HG03159 (cell line): ENCODE measurements at regions not wholly inside any gene's neighbourhood (a gene's known extent, or its start where the extent isn't known, plus 50 kb on each side); places are given as distances from the start of the nearest gene placed in this dataset.

Source experiments
- ATAC-seq: cut with Tn5 transposase; IDR thresholded peaks from one replicate; pipeline ENCODE4 v1.9.1; 2021; ENCODE audit warnings: mild to moderate bottlenecking, moderate library complexity; ENCODE audit not compliant: unreplicated experiment

DNA sequence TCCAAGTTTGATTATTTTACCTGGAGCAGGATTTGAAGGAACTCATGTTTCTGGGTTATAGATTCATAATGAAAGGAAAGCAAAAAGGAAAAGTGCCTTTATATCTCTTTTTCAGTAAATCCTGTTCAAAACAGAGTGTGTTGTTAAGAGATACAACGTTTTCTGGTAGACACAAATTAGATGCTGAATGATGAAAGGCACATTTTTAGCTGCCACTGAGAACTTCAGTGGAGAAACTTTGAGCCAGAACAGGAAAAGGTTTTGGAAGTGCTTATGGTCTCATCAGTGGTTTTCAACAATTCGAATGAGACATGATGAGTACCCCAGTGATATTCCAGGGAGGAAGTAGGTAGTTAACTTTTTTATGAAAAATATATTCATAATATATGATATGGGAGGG, 338.0 kb upstream of the C1orf87 start:
- no peak for ATAC-seq

DNA sequence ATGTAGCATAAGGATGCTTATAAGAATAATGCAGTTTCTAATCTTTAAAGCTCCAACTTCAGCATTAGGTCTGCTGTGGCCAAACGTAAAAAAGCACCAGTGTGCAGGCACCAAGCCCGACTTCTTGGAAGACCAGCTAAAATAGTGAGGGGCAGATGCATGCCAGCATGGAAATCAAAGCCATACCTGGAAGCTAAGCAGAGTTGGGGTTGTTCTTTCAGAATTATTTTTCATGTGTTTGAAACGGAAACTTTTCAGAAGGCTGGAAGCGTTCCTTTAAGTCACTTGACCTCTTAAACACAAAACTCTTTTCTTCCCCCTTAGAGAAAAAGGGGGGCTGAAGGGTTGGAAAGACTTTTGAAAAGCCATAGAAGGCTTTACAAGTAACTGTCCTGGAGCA, 329.2 kb upstream of the C1orf87 start:
- no peak for ATAC-seq

DNA sequence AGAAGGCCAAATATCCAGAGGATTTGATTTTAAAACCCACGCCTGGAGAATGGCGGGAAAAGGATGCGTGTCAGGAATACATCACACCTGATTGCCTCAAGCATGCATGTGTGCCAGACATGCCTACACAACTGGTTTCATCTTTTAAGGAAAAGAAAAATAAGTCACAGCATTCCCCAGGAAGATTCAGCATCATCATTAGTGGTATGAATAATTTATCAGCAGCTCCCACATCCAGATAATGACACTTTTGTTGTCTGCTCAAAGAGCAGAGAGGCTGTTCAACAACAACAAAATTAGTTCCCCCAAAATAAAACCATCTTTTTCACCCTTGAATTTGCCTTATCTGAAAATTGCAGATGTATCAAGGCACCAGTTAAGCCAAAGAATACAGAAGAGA, 328.6 kb upstream of the C1orf87 start:
- no peak for ATAC-seq

DNA sequence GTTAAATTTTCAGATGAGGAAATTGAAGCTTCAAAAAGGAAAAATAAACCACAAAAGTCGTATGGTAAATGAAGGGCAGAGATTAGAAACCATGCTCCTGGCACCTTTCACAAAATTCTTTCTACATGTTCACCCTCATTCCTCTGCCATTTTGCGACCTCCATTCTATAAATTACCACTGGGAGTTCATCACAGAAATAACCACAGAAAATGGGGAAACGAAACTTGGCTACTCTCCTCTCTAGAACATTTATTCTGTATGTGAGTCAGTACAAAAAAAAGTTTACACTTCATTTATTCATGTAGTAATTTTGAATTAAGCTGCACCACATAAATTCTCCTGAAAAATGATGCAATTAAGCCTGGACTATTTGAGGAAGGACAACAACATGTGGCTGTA, 320.9 kb upstream of the C1orf87 start:
- ATAC-seq, result peak; percentile 50

DNA sequence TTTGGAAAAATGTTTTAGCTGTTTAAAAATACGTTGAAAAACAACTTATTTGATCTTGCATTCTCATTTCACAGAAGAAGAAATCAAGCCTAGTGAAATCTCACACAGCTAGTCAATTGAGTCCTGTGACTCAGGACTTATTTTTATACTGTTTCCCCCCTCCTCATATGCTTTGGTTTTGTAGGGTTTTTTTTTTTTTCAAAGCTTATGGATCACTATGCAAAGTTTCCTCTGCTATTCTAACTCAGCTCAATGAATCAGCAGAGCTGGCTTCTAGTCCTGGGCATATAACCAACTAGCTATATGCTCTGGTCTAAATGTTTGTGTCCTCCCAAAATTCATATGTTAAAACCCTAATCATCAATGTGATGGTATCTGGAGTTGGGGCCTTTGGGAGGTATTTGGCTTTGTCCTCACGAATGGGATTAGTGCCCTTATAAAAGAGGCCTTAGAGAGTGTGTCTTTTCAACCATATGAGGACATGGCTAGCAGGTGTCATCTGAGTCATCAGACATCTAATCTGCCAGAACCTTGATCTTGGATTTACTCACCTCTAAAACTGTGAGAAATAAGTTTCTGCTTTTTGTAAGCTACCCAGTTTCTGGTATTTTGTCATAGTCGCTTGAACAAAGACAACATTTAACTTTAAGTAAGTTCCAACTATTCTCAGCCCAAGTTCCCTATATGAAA, 317.2 kb upstream of the C1orf87 start:
- peak; percentile 76 for ATAC-seq

DNA sequence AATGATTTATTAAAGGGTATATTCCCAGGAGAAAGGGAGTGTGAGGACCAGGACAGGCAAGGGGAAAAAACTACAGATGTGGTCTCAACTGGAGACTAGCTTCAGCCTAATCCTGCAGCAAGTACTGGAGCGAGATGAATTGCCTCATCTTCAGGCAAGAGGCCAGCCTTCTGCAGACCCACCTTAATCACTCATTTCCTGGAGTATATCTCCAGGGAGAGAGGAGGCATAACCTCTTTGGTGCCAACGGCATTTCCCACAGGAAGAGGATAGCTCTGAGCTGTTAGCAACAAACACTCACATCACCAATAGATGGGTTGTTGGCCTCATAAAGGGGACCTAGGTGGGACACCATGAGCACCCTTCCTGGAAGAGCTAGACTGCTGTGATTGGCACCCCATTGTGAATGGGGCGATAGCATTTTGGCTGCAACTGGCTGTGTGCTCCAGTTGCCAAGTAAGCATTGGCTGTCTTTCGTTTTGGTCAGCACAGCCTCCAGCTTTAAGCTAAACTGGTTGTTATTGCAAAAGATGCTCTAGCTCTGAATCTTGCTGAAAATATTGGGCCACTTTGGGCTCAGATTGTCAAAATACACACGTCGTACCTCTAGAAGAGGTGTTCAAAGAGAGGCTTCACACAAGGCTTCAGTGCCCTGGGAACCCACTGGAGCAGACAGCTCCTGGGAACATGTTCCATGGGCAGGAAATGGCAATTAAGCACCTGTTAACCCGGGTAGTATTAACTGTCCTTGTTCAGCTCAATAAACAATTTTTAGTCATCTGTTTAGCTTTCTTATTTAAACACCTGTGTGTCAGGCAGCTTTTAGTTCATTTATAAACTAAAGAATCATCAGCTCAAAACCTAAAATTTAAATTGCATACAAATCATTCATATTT, 314.8 kb upstream of the C1orf87 start:
- ATAC-seq, result no peak

DNA sequence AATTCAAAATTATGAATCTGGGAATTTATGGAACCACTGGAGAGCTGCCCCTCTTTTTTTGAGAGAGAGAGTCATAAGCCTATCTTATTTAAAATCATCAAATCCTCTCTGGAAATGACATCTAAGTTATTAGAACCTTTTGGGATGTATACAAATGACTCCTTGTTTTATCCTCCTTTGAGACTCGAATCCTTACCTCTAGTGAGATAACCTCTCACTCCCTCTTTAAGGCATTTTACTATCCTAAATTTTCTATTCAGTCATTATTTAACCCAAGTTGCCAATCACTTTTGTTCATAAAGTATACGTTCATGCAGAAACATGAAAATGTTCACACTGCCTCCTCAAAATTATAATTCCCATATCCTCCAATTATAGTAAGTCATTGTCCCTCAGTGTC, 313.6 kb upstream of the C1orf87 start:
- no peak for ATAC-seq

DNA sequence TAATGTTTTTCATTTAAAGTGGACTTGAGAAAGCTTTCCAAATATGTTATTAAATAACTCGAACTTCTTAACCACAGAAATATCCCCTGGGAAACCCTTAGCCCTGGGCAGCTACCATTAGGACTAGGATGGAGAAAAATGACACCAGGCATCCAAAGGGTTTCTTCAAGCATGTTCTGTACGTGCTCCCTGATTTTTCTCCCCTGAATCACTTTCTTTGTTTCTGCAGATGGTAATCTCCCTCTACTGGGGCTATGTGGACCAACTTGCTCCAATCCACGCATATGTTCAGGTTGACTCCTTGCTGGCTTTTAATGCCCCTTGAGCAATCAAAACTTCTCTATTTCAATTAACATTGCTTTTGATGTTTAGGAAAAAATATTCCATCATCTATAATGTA, 312.7 kb upstream of the C1orf87 start:
- ATAC-seq, result no peak

DNA sequence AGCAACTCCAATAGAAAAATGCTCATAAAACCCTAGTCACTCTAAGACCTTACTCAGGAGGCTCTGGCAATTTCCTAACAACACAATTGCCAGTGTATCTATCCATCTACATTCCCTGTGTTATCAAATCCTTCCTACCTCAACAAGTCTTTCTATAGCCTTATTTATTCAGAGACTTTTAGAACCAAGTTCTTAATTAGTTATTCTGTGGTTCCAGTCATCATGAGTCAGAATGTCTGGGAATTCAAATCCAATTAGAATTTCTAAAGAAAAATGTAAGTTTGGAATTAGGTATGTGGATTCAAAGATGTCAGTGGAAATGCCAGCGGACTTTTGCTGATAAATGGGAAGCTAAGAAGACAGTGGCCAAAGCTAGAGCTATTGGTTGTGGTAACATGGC, 302.6 kb upstream of the C1orf87 start:
- no peak for ATAC-seq

DNA sequence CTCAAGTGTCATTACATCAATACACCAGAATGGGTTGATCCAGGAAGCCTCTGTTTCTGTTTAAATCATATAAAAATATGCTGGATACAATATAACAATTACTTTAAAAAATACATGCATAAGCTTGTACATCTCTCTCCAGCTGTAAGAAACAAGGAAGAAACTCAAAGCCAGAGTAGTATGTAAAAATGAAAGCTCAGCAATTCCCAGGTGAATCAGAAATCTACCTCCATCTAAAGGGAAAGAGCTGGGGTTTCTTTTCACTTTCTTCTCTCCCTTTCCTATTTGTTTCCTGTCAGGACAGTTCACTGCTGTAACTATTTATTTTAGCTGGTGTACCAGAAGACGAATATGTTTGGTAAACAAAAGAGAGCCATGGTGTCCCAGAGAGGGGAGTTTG, 301.0 kb upstream of the C1orf87 start:
- no peak for ATAC-seq

DNA sequence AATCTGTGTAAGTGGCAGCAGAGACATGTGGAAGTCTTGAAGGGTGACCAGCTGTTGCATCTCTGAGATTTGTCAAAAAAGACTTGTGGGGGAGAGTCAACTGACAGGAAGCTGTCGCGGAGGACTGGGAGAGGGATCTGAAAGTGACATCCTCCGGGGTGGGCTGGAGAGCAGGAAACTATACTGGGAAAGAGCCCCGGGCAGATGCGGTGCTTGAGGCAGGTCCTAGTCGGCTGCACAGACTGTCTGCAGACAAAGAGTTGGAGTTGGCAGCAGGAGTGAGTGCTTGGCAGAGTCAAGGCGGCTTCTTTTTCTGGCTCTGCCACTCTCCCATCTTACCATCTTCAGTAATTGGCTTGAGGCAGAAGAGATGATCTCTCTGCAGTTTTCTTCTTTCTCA, 294.0 kb upstream of the C1orf87 start:
- no peak for ATAC-seq

DNA sequence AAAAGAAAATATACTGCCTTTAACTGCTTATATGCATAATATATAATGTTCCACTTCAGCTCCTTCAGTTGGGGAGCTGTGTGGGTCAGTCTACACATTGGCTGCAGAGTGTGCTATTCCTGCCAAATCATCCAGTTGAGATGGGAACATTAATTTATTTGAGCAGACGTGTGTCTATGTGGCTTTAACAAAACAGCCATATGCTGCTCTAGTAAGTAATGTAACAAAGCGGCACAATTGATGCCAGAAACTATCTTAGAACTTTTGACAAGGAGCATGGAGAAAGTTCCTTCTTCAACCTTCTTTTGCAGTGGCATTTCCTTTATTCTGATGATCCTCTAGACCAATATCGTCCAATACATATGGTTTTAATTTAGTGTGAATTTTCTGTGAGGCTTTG, 285.9 kb upstream of the C1orf87 start:
- no peak for ATAC-seq

DNA sequence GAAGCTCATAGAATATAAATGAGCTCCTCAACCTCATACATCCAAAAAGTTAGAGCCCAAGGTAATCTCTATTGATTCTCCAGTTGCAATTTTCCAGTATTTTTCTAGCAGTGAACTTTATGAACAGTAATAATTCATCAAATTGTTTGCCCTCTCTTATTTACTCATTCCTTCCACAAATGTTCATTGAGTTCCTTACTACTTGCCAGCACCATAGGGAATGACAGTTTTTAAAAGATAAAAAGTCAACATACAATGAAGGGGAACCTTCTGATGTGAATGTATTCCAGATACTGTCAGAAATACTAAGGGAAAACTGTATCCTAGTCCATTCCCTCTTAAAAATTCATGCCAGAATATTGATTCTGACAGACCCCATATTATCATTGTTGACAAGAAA, 277.0 kb upstream of the C1orf87 start:
- no peak for ATAC-seq

DNA sequence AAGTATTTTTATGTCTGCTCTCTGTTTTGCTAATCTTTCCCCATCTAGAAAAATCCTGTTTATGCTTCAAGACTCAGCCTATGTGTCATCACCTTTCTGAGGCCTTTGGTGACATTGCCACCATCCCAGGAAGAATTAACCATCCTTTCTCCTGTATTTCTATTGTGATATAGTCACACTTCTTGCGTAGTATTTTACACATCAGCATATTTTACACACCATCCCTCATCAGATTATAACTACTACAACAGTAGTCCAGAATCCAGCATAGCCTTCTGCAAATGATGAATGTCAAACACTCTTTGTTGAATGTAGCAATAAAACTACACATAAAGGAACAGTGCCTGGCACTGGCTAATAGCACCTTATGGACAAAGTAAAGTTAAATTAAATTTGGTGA, 275.3 kb upstream of the C1orf87 start:
- ATAC-seq, result no peak

DNA sequence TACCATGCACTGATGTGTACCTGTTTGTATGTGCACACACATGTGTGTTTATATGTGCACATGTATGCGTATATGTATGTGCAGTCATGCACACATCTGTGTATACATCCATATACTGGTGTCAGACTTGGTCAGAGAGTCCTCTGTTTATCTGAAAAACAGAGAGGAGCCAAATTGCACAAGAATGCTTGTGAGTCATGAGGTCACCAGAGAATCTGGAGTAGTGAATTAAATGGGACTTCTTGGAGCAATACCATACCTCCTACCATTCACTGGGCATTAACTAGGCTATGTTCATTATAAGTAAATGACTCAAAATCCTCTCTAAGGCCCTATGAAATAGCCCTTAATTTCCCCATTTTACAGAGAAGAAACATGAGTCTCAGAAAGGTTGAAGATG, 272.1 kb upstream of the C1orf87 start:
- no peak for ATAC-seq

DNA sequence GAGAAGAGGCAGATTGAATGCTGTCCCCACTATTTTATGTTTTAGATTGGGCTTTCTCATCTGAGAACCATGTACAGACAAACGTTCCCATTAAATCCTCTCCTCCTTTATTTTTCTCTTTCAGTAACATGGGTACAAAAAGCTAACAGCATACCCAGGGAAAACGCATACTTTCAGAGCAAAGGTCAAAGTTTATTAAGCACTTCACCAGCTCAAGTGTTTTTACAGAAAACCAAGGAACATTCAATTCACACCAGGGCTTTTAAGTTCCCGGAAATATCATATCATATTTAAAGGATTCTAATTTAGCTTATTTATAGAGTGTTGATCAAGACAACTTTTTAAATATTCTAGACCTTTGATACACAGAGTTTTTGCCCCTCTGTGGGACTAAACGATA, 271.5 kb upstream of the C1orf87 start:
- ATAC-seq, result no peak

DNA sequence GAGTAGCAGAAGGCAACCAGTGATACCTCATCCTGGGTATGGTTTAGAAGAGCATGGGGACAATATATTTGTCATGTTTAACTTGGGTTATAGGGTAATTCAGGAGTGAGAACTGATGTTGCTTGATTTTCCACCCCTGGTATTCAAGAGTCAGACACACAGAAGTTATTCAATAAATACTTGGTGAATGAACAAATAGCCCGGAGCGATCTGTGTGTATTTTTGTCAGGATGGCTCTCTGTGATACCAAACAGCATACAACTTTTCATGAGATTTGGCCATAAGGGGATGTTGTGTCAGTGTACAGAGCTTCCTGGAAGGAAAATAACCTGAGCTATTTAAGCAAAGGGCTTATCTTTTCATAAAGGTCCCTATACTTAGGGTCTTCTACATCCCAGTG, 270.2 kb upstream of the C1orf87 start:
- ATAC-seq, result no peak

DNA sequence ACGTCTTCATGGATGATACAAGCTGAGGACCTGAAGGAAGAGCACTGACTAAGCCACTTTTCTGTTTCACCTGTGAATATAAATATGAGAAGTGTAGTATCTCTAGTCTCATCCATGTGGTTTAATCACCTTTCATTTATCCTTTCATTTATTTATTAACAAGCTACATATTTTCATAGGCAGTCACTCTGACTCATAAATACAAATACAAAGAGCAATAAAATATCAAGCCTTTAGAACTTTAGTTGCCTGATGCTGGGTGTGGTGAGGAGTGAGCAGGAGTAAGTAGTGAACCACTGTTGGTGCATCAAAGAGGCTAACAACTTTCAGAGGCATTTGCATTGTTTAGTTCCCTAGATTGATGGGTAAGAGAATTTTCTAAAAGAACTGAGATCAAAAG, 269.0 kb upstream of the C1orf87 start:
- no peak for ATAC-seq

DNA sequence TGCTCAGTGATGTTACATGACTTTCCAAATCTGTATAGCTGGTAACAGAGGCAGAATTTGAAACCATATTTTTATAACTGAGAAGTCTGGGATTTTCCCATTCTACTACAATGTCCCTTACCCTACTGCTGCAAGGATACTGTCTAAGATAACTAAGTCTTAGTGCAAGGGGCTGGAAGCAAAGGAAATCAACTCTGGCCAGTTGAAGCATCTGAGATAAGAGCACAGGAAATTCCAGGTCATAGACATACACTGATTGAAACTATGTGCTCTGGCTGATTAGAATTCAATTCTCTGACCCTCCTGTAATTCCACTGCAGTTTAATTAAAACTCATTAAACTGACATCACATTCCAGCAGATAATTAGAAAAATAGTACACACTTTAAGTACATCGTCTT, 267.7 kb upstream of the C1orf87 start:
- ATAC-seq, result no peak

DNA sequence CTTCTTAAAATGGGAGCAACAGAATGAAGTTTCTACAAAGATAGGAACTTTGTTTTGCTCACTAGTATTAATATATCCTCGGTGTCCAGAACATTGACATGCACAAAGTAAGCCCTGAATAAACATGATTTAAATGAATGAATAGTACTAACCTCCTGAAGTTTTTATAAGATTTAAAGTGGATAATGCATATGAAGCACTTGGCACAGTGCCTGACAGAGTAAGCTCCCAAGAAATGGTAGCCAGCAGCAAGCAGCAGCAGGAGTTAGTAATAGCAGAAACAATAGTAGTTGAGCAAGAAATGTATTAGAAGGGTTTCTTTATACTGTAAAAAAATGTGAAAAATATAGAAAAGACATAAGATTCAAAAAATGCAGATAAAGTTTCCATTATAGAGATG, 258.1 kb upstream of the C1orf87 start:
- ATAC-seq, result no peak

DNA sequence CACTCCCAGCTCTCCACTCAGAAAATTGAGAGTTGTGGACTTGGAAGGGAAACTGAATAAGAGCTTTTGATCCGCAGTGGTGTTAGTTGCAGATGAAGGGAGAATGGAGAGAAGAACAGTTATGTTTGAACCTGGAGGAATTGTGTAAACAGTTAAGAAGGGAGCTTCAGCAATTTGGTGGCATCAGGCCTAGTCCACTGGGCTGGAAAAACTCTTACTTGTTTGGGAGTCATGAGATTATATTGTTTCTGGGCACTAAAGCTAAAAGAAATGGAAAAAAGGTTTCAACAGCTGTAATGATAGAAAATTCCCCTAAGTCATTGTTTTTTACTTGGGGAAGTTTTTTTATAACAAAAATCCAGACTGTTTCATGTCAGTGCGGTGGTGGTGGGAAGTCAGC, 256.1 kb upstream of the C1orf87 start:
- ATAC-seq, result no peak

DNA sequence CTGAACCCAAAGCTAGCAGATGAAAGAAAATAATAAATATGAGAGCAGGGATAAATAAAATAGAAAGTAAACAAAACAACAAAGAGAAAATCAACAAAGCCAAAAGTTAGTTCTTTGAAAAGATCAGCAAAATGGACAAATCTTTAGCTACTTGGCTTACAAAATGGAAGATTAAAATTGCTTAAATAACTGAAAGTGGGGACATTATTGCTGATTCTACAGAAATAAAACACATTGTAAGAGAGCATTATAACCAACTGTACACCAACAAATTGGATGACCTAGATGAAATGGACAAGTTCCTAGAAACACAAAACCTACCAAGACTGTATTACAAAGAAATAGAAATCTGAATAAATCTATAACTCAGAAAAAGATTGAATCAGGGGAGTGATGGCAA, 238.3 kb upstream of the C1orf87 start:
- no peak for ATAC-seq

DNA sequence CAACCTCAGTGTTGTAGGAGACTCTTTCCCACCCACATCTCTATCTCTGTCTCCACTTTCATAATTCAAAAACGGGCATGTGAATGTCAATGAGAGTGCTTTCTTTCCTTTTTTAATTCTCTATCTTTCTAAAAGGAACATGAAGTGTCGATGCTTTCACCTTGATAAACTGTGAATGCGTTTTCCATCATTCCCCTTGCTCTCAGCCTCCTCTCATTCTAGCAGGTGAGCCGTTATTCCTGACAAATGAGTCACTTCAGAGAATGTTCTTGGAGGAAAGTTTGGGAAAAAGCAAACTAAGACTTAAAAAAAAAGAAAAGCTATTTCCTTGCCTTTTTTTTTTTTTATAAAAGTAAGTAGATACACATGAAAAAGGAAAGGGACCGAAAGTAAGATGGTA, 226.0 kb upstream of the C1orf87 start:
- ATAC-seq, result no peak
